ENCODE measurements at regions not wholly inside any gene's neighbourhood (a gene's known extent, or its start where the extent isn't known, plus 50 kb on each side); places are given as distances from the start of the nearest gene placed in this dataset.

GRCh38 chr15:95834028-95834804 lies 496.3 kb upstream of the NR2F2 start:
- TF ChIP-seq SPI1 (IDR thresholded peaks at IDR 0.05; ENCODE audit: borderline replicate concordance, low read depth) (no peak), POLR2AphosphoS5 (IDR thresholded peaks at IDR 0.05; ENCODE audit: low read depth) (no peak)
- TF ChIP-seq, protein P1, sequence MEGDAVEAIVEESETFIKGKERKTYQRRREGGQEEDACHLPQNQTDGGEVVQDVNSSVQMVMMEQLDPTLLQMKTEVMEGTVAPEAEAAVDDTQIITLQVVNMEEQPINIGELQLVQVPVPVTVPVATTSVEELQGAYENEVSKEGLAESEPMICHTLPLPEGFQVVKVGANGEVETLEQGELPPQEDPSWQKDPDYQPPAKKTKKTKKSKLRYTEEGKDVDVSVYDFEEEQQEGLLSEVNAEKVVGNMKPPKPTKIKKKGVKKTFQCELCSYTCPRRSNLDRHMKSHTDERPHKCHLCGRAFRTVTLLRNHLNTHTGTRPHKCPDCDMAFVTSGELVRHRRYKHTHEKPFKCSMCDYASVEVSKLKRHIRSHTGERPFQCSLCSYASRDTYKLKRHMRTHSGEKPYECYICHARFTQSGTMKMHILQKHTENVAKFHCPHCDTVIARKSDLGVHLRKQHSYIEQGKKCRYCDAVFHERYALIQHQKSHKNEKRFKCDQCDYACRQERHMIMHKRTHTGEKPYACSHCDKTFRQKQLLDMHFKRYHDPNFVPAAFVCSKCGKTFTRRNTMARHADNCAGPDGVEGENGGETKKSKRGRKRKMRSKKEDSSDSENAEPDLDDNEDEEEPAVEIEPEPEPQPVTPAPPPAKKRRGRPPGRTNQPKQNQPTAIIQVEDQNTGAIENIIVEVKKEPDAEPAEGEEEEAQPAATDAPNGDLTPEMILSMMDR (IDR thresholded peaks at IDR 0.05; ENCODE audit: insufficient read depth, low read length), result no peak
- TF ChIP-seq, protein P2, sequence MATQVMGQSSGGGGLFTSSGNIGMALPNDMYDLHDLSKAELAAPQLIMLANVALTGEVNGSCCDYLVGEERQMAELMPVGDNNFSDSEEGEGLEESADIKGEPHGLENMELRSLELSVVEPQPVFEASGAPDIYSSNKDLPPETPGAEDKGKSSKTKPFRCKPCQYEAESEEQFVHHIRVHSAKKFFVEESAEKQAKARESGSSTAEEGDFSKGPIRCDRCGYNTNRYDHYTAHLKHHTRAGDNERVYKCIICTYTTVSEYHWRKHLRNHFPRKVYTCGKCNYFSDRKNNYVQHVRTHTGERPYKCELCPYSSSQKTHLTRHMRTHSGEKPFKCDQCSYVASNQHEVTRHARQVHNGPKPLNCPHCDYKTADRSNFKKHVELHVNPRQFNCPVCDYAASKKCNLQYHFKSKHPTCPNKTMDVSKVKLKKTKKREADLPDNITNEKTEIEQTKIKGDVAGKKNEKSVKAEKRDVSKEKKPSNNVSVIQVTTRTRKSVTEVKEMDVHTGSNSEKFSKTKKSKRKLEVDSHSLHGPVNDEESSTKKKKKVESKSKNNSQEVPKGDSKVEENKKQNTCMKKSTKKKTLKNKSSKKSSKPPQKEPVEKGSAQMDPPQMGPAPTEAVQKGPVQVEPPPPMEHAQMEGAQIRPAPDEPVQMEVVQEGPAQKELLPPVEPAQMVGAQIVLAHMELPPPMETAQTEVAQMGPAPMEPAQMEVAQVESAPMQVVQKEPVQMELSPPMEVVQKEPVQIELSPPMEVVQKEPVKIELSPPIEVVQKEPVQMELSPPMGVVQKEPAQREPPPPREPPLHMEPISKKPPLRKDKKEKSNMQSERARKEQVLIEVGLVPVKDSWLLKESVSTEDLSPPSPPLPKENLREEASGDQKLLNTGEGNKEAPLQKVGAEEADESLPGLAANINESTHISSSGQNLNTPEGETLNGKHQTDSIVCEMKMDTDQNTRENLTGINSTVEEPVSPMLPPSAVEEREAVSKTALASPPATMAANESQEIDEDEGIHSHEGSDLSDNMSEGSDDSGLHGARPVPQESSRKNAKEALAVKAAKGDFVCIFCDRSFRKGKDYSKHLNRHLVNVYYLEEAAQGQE (IDR thresholded peaks at IDR 0.05; ENCODE audit: insufficient replicate concordance, low read depth), result no peak
